GM18951 (cell line): ENCODE measurements at regions not wholly inside any gene's neighbourhood (a gene's known extent, or its start where the extent isn't known, plus 50 kb on each side); places are given as distances from the start of the nearest gene placed in this dataset.

ENCODE experiments used
- POLR2A ChIP-seq: IDR thresholded peaks from 4 replicates; pipeline ENCODE4 v1.6.1; 2011; ENCODE audit warnings: mild to moderate bottlenecking; ENCODE audit not compliant: insufficient read length, insufficient read depth; ENCODE audit errors: extremely low read depth
- in situ Hi-C: fragments of 300-500 bp; cut with MboI; formaldehyde crosslinking; loops from one replicate; pipeline ENCODE4 v1.12.0; 2022; ENCODE audit warnings: low sequenced_read_pairs, mixed read lengths, inconsistent platforms; ENCODE audit not compliant: unreplicated experiment

DNA sequence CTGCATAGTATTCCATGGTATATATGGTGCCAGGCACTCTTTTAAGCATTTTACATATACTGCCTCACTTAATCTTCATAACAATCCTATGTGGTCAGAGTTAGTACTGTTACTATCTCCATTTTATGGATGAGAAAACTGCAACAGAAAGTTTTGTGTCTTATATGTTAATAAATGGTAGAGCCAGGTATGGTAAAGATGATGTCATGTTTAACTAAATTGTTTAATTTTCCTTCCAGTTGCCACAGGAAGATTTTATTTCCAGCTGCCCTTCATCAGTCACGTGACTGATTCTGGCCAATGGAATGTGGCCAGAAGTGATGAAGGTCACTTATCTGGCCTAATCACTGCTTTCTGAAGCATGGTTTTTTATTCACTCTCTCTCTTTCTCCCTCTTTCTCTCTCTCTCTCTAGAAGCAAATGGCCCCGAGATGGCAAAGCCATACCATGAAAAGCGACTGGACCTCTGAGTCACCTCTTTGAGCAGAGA, 75.7 kb upstream of the BTBD3 start:
- no peak for TF ChIP-seq POLR2A
- in situ Hi-C loops = no loop called here

- TF ChIP-seq POLR2A = no peak
Measured at GRCh38 chr20:11843289-11843688, 74.4 kb upstream of the BTBD3 start.

DNA sequence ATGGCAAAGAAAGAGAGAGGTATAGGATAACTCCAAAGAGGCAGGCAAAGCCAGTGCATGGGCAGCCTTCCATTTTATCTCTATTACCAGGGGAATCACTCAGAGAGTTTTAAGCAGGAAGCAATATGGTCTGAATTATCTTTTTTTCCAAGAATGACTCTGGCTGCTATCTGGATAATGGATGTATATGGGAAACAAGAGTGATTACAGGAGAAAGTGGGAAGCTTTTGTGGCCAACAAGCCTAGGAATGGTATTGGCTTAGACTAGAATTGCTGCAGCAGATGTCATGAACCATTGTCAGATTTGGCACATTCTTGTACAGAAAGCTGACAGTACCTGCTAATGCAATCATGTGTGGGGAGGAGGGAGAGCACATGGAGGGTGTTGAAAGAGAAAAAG, 73.0 kb upstream of the BTBD3 start:
- no peak for TF ChIP-seq POLR2A
- in situ Hi-C loops = no loop called here

More at GRCh38 chr20:11843289-11843688, 74.4 kb upstream of the BTBD3 start:
- in situ Hi-C loops = no loop called here

DNA sequence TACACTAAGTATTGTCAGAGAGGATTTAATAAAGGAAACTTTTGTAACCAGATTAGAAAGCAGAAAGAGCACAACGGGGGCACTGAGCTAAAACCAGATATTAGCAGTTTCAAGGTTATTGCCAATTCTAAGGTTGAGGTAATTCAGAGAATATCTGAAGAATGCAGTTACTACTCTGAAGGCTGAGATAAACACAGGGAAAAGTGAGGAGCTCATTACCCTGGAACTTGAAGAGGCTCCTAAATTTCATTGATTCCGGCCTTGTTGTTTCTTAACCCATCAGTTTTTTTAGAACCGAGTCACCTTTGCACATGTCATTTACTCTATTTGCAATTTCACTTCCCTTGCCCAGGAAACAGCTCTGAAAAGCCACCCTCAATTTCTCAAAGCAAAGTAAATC, 72.4 kb upstream of the BTBD3 start:
- in situ Hi-C loops = no loop called here
- no peak for TF ChIP-seq POLR2A

DNA sequence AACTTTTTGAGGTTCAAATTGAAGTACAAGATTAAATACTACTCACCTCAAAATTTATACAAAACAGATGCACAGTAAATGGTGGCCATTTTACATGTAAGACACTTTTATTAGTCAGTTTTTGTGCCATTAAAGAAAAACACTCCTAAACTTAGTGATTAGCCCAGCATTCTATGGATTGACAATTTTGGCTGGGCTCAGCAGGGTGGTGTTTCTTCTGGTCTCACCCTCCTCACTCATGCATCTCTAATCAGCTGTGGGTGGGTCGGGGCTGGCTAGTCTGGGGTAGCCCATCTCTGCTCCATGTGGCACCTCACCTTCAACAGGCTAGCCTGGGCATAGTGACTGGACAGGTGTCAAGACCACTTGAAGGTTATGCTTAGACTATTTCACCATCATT, 71.6 kb upstream of the BTBD3 start:
- in situ Hi-C loops = no loop called here
- no peak for TF ChIP-seq POLR2A

DNA sequence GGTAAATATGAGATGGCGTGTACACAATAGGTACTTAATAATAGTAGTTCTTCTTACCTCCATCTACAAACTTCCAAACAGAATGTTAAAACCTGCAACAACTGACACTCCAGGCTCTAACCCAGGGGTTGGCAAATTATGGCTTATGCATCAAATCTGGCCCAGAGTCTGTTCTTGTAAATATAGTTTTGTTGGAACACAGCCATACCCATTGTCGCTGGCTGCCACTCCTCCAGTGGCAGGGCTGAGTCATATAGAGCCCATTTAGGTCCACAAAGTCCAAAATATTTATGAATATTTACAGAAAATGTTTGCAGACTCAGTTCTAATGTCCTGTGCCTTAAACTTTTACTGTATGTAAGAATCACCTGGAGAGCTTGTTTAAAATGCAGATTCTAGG, 69.9 kb upstream of the BTBD3 start:
- in situ Hi-C loops = no loop called here
- TF ChIP-seq POLR2A = no peak

GRCh38 chr20:11849270-11849915, 68.3 kb upstream of the BTBD3 start:
- in situ Hi-C loops = no loop called here

DNA sequence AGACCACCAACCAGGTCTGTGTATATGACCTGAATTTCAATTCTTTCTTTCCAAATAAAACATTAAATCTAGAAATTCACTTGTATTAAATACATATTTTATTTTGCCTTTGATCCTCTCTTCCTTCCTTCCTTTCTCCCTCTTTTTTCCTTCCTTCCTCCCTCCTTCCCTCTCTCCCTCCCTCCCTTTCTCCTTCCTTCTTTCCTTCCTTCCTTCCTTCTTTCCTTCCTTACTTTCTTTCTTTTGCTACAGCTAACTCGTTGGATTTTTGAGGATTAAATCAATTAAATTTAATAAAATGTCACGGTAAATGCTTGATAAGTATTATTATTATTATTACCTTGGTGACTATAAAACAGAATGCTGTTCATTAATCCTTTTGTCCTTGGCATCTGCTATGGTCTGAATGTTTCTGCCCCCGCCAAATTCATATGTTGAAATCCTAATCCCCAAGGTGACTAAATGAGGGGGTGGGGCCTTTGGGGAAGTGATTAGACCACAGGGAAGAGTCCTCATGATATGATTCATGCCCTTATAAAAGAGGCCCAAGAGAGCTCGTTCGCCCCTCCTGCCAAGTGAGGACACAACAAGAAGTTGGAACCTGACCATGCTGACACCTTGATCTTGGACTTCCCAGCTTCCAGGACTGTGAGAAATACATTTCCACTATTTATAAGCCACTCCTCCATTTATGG, 67.6 kb upstream of the BTBD3 start:
- in situ Hi-C loops = no loop called here
- TF ChIP-seq POLR2A = no peak

More at GRCh38 chr20:11849270-11849915, 68.3 kb upstream of the BTBD3 start:
- TF ChIP-seq POLR2A = no peak

GRCh38 chr20:11850901-11851300, 66.8 kb upstream of the BTBD3 start:
- in situ Hi-C loops = no loop called here

GRCh38 chr20:11851646-11852045, 66.0 kb upstream of the BTBD3 start:
- in situ Hi-C loops = no loop called here
- no peak for TF ChIP-seq POLR2A

More at GRCh38 chr20:11850901-11851300, 66.8 kb upstream of the BTBD3 start:
- no peak for TF ChIP-seq POLR2A

DNA sequence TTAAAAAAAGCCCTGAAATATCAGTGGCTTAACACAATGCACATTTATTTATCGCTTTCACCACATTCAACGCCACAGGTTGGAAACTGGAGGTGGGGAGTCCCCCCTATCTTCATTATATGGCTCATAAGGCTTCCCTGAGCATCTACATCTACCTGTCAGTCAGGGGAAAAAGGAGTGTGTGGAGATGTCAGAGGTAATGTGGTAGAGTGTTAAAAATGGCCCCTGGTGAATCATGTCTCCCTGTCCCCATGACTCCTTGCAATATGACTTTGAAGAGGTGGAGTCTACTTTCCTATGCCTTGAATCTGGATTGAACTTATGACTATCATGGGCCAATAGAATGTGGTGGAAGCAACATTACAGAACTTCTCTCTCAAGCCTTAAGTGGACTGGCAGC, 65.5 kb upstream of the BTBD3 start:
- in situ Hi-C loops = no loop called here
- no peak for TF ChIP-seq POLR2A

DNA sequence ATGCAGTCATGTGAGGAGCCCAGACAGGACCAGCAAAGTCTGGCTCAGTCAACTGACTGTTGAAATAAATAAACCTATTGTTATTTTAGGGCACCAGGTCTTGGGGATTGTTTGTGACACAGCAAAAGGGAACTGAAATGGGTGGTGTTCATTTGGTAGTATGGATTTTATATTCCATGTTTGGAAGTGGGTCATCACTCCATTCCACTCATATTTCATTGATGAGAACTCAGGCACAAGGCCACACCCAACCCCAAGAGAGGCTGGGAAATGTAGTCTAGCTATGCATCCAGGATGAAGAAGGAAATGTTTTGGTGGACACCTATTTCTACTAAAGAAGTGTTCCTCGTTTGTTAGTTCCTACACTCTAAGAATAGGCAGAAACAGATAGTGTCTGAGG, 64.9 kb upstream of the BTBD3 start:
- no peak for TF ChIP-seq POLR2A

DNA sequence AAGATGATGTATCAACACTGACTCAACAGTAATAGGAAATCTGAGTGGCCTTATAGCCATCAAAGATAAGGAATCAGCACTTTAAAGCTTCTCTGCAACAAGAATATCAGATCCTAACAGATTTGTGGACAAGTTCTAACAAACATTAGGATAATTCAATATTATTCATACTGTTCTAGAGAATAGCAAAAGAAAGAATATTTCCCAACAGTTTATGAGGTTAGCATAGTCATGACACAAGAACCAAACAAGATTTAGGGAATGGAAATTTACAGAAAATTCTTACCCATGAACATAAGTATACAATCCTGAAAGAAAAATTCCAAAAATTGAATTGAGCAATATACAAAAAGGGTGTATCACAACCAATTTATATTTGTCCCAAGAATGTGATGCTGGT, 64.3 kb upstream of the BTBD3 start:
- in situ Hi-C loops = no loop called here
- TF ChIP-seq POLR2A = no peak

More for the DNA sequence above, 64.9 kb upstream of the BTBD3 start:
- in situ Hi-C loops = no loop called here

- no peak for TF ChIP-seq POLR2A
- in situ Hi-C loops = no loop called here
Measured at GRCh38 chr20:11861479-11861878, 56.2 kb upstream of the BTBD3 start.
